ENCODE measurements at regions not wholly inside any gene's neighbourhood (a gene's known extent, or its start where the extent isn't known, plus 50 kb on each side); places are given as distances from the start of the nearest gene placed in this dataset.

- TF ChIP-seq CTCF (IDR thresholded peaks at IDR 0.05) (no peak), POLR2A (IDR thresholded peaks at IDR 0.05) (no peak), POLR2AphosphoS5 (IDR thresholded peaks at IDR 0.05) (no peak)
Observed at GRCh38 chr16:14325502-14326401, 254.6 kb downstream of the MRTFB start.

Data from sigmoid colon (tissue), 4 donors.